Astrocyte of the cerebellum (primary cell): ENCODE measurements at regions not wholly inside any gene's neighbourhood (a gene's known extent, or its start where the extent isn't known, plus 50 kb on each side); places are given as distances from the start of the nearest gene placed in this dataset.

Experiments used
- DNase-seq: peaks from one replicate; pipeline ENCODE4 v3.0.0-alpha.2; 2011; ENCODE audit warnings: low read depth
- H3K4me3 ChIP-seq: 2 replicates; pipeline ENCODE4 v1.5.1; 2011; ENCODE audit warnings: mild to moderate bottlenecking, low read depth, low read length, moderate library complexity
- CTCF ChIP-seq: IDR thresholded peaks from 2 replicates; pipeline ENCODE4 v1.5.1; 2012; ENCODE audit warnings: low read length, low read depth, moderate library complexity, mild to moderate bottlenecking; ENCODE audit errors: missing control alignments
- in situ Hi-C: cut with HindIII; loops from 2 replicates; pipeline ENCODE4 v1.10.0; 2017; ENCODE audit warnings: low sequenced_read_pairs

GRCh38 chr12:13489246-13489645, 292.7 kb downstream of the EMP1 start:
- no peak overlapping the region for H3K4me3 ChIP-seq
- no peak for DNase-seq
- no peak for TF ChIP-seq CTCF
- in situ Hi-C loops, result no loop called here

GRCh38 chr12:13487326-13487725, 290.8 kb downstream of the EMP1 start:
- in situ Hi-C loops, result no loop called here
- no peak overlapping the region for H3K4me3 ChIP-seq
- TF ChIP-seq CTCF, result no peak
- DNase-seq, result no peak

- no peak for DNase-seq
- in situ Hi-C loops, result no loop called here
- no peak overlapping the region for H3K4me3 ChIP-seq
- no peak for TF ChIP-seq CTCF
Measured at GRCh38 chr12:13486794-13487193, 290.3 kb downstream of the EMP1 start.

- TF ChIP-seq CTCF, result no peak
- DNase-seq, result no peak
- no peak overlapping the region for H3K4me3 ChIP-seq
- in situ Hi-C loops, result no loop called here
Measured at GRCh38 chr12:13478650-13479181, 282.2 kb downstream of the EMP1 start.

- H3K4me3 ChIP-seq, result no peak overlapping the region
- TF ChIP-seq CTCF, result no peak
- in situ Hi-C loops, result no loop called here
- no peak for DNase-seq
Measured at GRCh38 chr12:13474381-13474780, 277.9 kb downstream of the EMP1 start.

- TF ChIP-seq CTCF, result no peak
- H3K4me3 ChIP-seq, result no peak overlapping the region
- in situ Hi-C loops, result no loop called here
- no peak for DNase-seq
Measured at GRCh38 chr12:13472690-13473089, 276.2 kb downstream of the EMP1 start.

- TF ChIP-seq CTCF, result no peak
- no peak overlapping the region for H3K4me3 ChIP-seq
- in situ Hi-C loops, result no loop called here
- no peak for DNase-seq
Measured at GRCh38 chr12:13471471-13471870, 274.9 kb downstream of the EMP1 start.
